Esophagus mucosa (tissue), 1 donor: ENCODE measurements at regions not wholly inside any gene's neighbourhood (a gene's known extent, or its start where the extent isn't known, plus 50 kb on each side); places are given as distances from the start of the nearest gene placed in this dataset.
"Not testable (repeated sequence)": the region's sequence is repeated elsewhere in the genome, so short reads cannot be mapped to it uniquely, and the experiment has no call there.

Source experiments
- ATAC-seq: fragments of 200-7000 bp; cut with Tn5 transposase; one replicate; pipeline ENCODE4 v1.9.1; 2020
- donor health status: DM: yes; HTN: yes; CAD: no.

GRCh38 chr17:33704856-33705255, 411.8 kb upstream of the ASIC2 start:
- no peak for ATAC-seq

- no peak for ATAC-seq
Observed at GRCh38 chr17:33709881-33710280, 416.8 kb upstream of the ASIC2 start.

GRCh38 chr17:33712120-33712519, 419.0 kb upstream of the ASIC2 start:
- no peak for ATAC-seq

GRCh38 chr17:33716957-33717356, 423.9 kb upstream of the ASIC2 start:
- no peak for ATAC-seq

GRCh38 chr17:33723736-33724135, 430.6 kb upstream of the ASIC2 start:
- ATAC-seq: not testable (repeated sequence)

GRCh38 chr17:33725675-33726271, 432.7 kb upstream of the ASIC2 start:
- peak; percentile 58 for ATAC-seq

GRCh38 chr17:33730131-33730530, 437.0 kb upstream of the ASIC2 start:
- no peak for ATAC-seq

- no peak for ATAC-seq
Observed at GRCh38 chr17:33732116-33732515, 439.0 kb upstream of the ASIC2 start.

GRCh38 chr17:33739714-33740113, 446.6 kb upstream of the ASIC2 start:
- no peak for ATAC-seq

- no peak for ATAC-seq
Observed at GRCh38 chr17:33745047-33745760, 452.1 kb upstream of the ASIC2 start.

- ATAC-seq: no peak
Observed at GRCh38 chr17:33749171-33749570, 456.1 kb upstream of the ASIC2 start.

GRCh38 chr17:33750943-33751701, 458.0 kb upstream of the ASIC2 start:
- ATAC-seq: peak; percentile 79

- ATAC-seq: no peak
Observed at GRCh38 chr17:33751702-33752065, 458.6 kb upstream of the ASIC2 start.

GRCh38 chr17:33753452-33753851, 460.4 kb upstream of the ASIC2 start:
- no peak for ATAC-seq

- no peak for ATAC-seq
Observed at GRCh38 chr17:33756021-33756420, 462.9 kb upstream of the ASIC2 start.

GRCh38 chr17:33765871-33766270, 472.8 kb upstream of the ASIC2 start:
- ATAC-seq: no peak

- no peak for ATAC-seq
Observed at GRCh38 chr17:33766721-33767120, 473.6 kb upstream of the ASIC2 start.

- no peak for ATAC-seq
Observed at GRCh38 chr17:33769066-33769465, 476.0 kb upstream of the ASIC2 start.

GRCh38 chr17:33776304-33776703, 478.8 kb upstream of the CCL2 start:
- ATAC-seq: no peak

- ATAC-seq: no peak
Observed at GRCh38 chr17:33776903-33777302, 478.2 kb upstream of the CCL2 start.

- ATAC-seq: no peak
Observed at GRCh38 chr17:33777674-33778073, 477.4 kb upstream of the CCL2 start.

GRCh38 chr17:33778505-33779233, 476.4 kb upstream of the CCL2 start:
- no peak for ATAC-seq

GRCh38 chr17:33779234-33779591, 475.9 kb upstream of the CCL2 start:
- peak; percentile 55 for ATAC-seq
